ENCODE measurements at regions not wholly inside any gene's neighbourhood (a gene's known extent, or its start where the extent isn't known, plus 50 kb on each side); places are given as distances from the start of the nearest gene placed in this dataset.

DNA sequence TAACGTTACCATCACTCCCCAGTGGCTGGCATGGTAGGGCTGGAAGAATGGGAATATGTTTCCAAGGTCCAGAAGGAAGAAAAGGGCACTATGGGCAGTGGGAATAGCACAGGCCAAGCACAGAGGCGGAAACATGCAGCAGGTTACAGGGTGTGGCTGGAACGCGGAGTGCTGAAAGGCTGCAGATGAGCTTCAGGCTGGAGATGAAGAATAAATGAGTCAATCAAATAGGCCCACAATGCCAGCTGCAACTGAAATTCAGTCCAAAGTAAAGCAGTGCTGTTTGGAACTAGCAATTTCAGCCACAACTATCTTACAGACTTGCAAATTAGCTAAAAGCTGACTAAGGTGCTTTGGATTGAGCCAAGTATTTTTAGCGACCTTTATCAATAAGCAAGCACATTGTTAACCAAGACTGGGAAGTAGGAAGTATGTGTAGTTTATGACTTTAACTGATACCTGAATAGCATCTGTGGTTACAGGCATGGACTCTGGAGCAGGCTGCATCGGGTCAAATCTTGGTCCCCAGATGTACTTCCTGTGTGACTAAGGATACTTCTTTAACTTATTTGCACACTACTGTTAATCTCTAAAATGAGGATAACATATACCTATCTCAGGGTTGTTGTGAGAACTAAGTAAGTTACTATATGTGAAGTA, 77.5 kb upstream of the CTTNBP2 start:
- Histone ChIP-seq H3K27ac (ENCODE audit: low read depth, low read length) (no peak overlapping the region), H3K36me3 (ENCODE audit: insufficient read depth, low read length) (no peaks in the 10 kb centered on the region), H3K9me3 (ENCODE audit: insufficient read depth, low read depth, low read length) (no peaks in the 10 kb centered on the region), H3K9ac (ENCODE audit: low read length) (no peak overlapping the region), H3K4me1 (ENCODE audit: insufficient read depth, low read length) (peaks cover 6% of the 10 kb centered on the region), H3K4me2 (ENCODE audit: low read length) (no peak overlapping the region), H4K20me1 (ENCODE audit: insufficient read depth, low read length) (no peaks in the 10 kb centered on the region), H3K79me2 (ENCODE audit: insufficient read depth, low read length) (no peaks in the 10 kb centered on the region), H3K4me3 (ENCODE audit: insufficient read depth, low read depth, low read length) (no peak overlapping the region), H3K27me3 (ENCODE audit: insufficient read depth, low read length) (no peaks in the 10 kb centered on the region), H2AFZ (ENCODE audit: low read depth, low read length) (no peak overlapping the region)
- Mint-ChIP-seq H3K9me3 (ENCODE audit: unreplicated experiment) (peaks cover 2% of the 10 kb centered on the region), H3K36me3 (ENCODE audit: low read depth, unreplicated experiment) (no peaks in the 10 kb centered on the region), H3K27me3 (ENCODE audit: low read depth, unreplicated experiment) (no peaks in the 10 kb centered on the region), H3K27ac (ENCODE audit: unreplicated experiment) (no peak overlapping the region), H3K4me3 (ENCODE audit: unreplicated experiment) (no peak overlapping the region), H3K4me1 (ENCODE audit: low read depth, unreplicated experiment) (peaks cover 16% of the 10 kb centered on the region)
- TF ChIP-seq, protein P1, sequence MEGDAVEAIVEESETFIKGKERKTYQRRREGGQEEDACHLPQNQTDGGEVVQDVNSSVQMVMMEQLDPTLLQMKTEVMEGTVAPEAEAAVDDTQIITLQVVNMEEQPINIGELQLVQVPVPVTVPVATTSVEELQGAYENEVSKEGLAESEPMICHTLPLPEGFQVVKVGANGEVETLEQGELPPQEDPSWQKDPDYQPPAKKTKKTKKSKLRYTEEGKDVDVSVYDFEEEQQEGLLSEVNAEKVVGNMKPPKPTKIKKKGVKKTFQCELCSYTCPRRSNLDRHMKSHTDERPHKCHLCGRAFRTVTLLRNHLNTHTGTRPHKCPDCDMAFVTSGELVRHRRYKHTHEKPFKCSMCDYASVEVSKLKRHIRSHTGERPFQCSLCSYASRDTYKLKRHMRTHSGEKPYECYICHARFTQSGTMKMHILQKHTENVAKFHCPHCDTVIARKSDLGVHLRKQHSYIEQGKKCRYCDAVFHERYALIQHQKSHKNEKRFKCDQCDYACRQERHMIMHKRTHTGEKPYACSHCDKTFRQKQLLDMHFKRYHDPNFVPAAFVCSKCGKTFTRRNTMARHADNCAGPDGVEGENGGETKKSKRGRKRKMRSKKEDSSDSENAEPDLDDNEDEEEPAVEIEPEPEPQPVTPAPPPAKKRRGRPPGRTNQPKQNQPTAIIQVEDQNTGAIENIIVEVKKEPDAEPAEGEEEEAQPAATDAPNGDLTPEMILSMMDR (IDR thresholded peaks at IDR 0.05; ENCODE audit: insufficient read depth, low read depth, low read length): no peak
- no peak for TF ChIP-seq EZH2 (IDR thresholded peaks at IDR 0.05; ENCODE audit: insufficient read depth, low read length)
- DNase-seq (ENCODE audit: low read depth): no peak
- FAIRE-seq: no peak

DNA sequence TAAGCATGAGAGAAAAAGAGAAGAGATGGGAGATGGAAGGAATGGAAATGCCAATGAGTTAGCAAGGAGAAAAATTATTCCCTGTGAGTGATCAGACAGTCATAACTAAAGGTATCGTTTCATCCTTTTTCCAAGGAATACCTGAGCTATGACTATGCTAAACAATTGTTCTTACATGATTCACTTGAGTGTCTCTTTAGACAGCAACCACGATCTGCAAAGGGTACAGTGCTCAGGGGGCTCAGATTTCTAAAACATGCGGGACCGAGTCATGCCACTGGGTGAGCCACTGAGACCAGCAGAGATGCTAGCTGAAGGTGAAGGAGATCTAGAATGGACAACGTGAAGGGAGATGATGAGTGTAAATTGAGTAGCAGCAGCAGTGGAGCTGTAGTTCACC, 78.0 kb upstream of the CTTNBP2 start:
- H3K4me2 ChIP-seq (ENCODE audit: low read length): no peak overlapping the region
- no peaks in the 10 kb centered on the region for H4K20me1 ChIP-seq (ENCODE audit: insufficient read depth, low read length)
- Mint-ChIP-seq H3K27me3 (ENCODE audit: low read depth, unreplicated experiment) (no peaks in the 10 kb centered on the region), H3K9me3 (ENCODE audit: unreplicated experiment) (no peaks in the 10 kb centered on the region), H3K36me3 (ENCODE audit: low read depth, unreplicated experiment) (no peaks in the 10 kb centered on the region), H3K27ac (ENCODE audit: unreplicated experiment) (no peak overlapping the region), H3K4me1 (ENCODE audit: low read depth, unreplicated experiment) (peaks cover 14% of the 10 kb centered on the region), H3K4me3 (ENCODE audit: unreplicated experiment) (no peak overlapping the region)
- H3K27ac ChIP-seq (ENCODE audit: low read depth, low read length): no peak overlapping the region
- FAIRE-seq (no peak), DNase-seq (ENCODE audit: low read depth) (no peak)
- no peak overlapping the region for H3K9ac ChIP-seq (ENCODE audit: low read length)
- peaks cover 3% of the 10 kb centered on the region for H3K4me1 ChIP-seq (ENCODE audit: insufficient read depth, low read length)
- no peaks in the 10 kb centered on the region for H3K27me3 ChIP-seq (ENCODE audit: insufficient read depth, low read length)
- H3K36me3 ChIP-seq (ENCODE audit: insufficient read depth, low read length): no peaks in the 10 kb centered on the region
- H3K79me2 ChIP-seq (ENCODE audit: insufficient read depth, low read length): no peaks in the 10 kb centered on the region
- no peak overlapping the region for H2AFZ ChIP-seq (ENCODE audit: low read depth, low read length)
- TF ChIP-seq EZH2 (IDR thresholded peaks at IDR 0.05; ENCODE audit: insufficient read depth, low read length): no peak
- TF ChIP-seq, protein P1 (IDR thresholded peaks at IDR 0.05; ENCODE audit: insufficient read depth, low read depth, low read length): no peak
- no peak overlapping the region for H3K4me3 ChIP-seq (ENCODE audit: insufficient read depth, low read depth, low read length)
- no peaks in the 10 kb centered on the region for H3K9me3 ChIP-seq (ENCODE audit: insufficient read depth, low read depth, low read length)

DNA sequence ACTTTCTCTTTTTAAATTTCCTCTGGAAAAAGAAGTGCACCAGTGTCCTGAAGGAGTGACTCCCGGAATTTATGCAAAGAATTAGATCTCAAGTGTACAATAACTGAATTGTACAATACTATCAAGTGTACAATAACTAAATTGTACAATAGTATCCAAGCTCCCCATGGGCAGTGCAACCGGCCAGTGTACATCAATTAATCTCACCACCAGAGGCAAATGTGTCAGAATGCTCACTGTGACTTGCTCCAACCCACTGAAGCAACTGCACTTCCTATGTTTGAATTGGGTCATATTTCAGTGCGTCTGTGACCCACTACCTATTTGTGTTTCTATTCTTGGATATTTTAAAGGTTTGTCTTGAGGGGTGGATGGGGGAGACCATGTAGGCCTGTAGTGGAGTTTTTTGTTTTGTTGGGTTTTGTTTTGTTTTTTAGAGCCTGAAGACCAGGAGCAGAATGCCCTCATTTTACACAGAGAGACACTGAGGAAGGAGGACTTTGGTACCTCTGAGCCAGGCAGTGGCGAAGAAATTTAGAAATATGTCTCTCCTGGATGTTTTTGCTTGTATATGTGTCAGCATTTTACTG, 78.5 kb upstream of the CTTNBP2 start:
- H4K20me1 ChIP-seq (ENCODE audit: insufficient read depth, low read length): no peaks in the 10 kb centered on the region
- Mint-ChIP-seq H3K27ac (ENCODE audit: unreplicated experiment) (no peak overlapping the region), H3K4me3 (ENCODE audit: unreplicated experiment) (no peak overlapping the region), H3K27me3 (ENCODE audit: low read depth, unreplicated experiment) (no peaks in the 10 kb centered on the region), H3K4me1 (ENCODE audit: low read depth, unreplicated experiment) (peaks cover 10% of the 10 kb centered on the region), H3K36me3 (ENCODE audit: low read depth, unreplicated experiment) (no peaks in the 10 kb centered on the region), H3K9me3 (ENCODE audit: unreplicated experiment) (no peaks in the 10 kb centered on the region)
- FAIRE-seq (no peak), DNase-seq (ENCODE audit: low read depth) (no peak)
- no peaks in the 10 kb centered on the region for H3K27me3 ChIP-seq (ENCODE audit: insufficient read depth, low read length)
- no peak overlapping the region for H2AFZ ChIP-seq (ENCODE audit: low read depth, low read length)
- no peak overlapping the region for H3K27ac ChIP-seq (ENCODE audit: low read depth, low read length)
- no peaks in the 10 kb centered on the region for H3K36me3 ChIP-seq (ENCODE audit: insufficient read depth, low read length)
- H3K9ac ChIP-seq (ENCODE audit: low read length): no peak overlapping the region
- H3K9me3 ChIP-seq (ENCODE audit: insufficient read depth, low read depth, low read length): no peaks in the 10 kb centered on the region
- H3K4me3 ChIP-seq (ENCODE audit: insufficient read depth, low read depth, low read length): no peak overlapping the region
- no peaks in the 10 kb centered on the region for H3K4me1 ChIP-seq (ENCODE audit: insufficient read depth, low read length)
- H3K4me2 ChIP-seq (ENCODE audit: low read length): no peak overlapping the region
- no peaks in the 10 kb centered on the region for H3K79me2 ChIP-seq (ENCODE audit: insufficient read depth, low read length)
- TF ChIP-seq, protein P1 (IDR thresholded peaks at IDR 0.05; ENCODE audit: insufficient read depth, low read depth, low read length): no peak
- no peak for TF ChIP-seq EZH2 (IDR thresholded peaks at IDR 0.05; ENCODE audit: insufficient read depth, low read length)

All from astrocyte (in vitro differentiated cells and primary cell).